AG09319 (cell line): ENCODE measurements at regions not wholly inside any gene's neighbourhood (a gene's known extent, or its start where the extent isn't known, plus 50 kb on each side); places are given as distances from the start of the nearest gene placed in this dataset.

Experiments used
- DNase-seq: peaks from one replicate; pipeline ENCODE4 v3.0.0-alpha.2; 2010; ENCODE audit warnings: low read depth; ENCODE audit errors: extremely low read depth
- CTCF ChIP-seq: IDR thresholded peaks from 2 replicates; pipeline ENCODE4 v1.5.1; 2011; ENCODE audit warnings: low read depth, mild to moderate bottlenecking, inconsistent platforms, low read length, moderate library complexity

- DNase-seq: no peak
- TF ChIP-seq CTCF: no peak
Observed at GRCh38 chr18:60936101-60936500, 397.1 kb upstream of the CDH20 start.

GRCh38 chr18:60943297-60943696 lies 389.9 kb upstream of the CDH20 start:
- no peak for TF ChIP-seq CTCF
- no peak for DNase-seq

- DNase-seq: no peak
- TF ChIP-seq CTCF: no peak
Observed at GRCh38 chr18:60950634-60951033, 382.6 kb upstream of the CDH20 start.

- no peak for DNase-seq
- TF ChIP-seq CTCF: no peak
Observed at GRCh38 chr18:60951091-60951490, 382.1 kb upstream of the CDH20 start.

GRCh38 chr18:60962625-60963024 lies 370.6 kb upstream of the CDH20 start:
- TF ChIP-seq CTCF: no peak
- DNase-seq: no peak

- no peak for TF ChIP-seq CTCF
- no peak for DNase-seq
Observed at GRCh38 chr18:60965856-60966255, 367.4 kb upstream of the CDH20 start.

GRCh38 chr18:60966876-60967275 lies 366.4 kb upstream of the CDH20 start:
- DNase-seq: no peak
- no peak for TF ChIP-seq CTCF

GRCh38 chr18:60975420-60975819 lies 357.8 kb upstream of the CDH20 start:
- no peak for DNase-seq
- TF ChIP-seq CTCF: no peak
